Osteoblast (primary cell): ENCODE measurements at regions not wholly inside any gene's neighbourhood (a gene's known extent, or its start where the extent isn't known, plus 50 kb on each side); places are given as distances from the start of the nearest gene placed in this dataset.
"Not testable (repeated sequence)": the region's sequence is repeated elsewhere in the genome, so short reads cannot be mapped to it uniquely, and the experiment has no call there.

Experiments
- DNase-seq: peaks from one replicate; pipeline ENCODE4 v3.0.0; 2011; ENCODE audit warnings: low spot score, mixed read lengths; ENCODE audit not compliant: insufficient read length; ENCODE audit errors: missing footprints
- H2AFZ ChIP-seq: 2 replicates; pipeline ENCODE4 v1.6.0; 2011; ENCODE audit warnings: mild to moderate bottlenecking, low read length
- H3K27ac ChIP-seq: 2 replicates; pipeline ENCODE4 v1.5.1; 2011; ENCODE audit warnings: mild to moderate bottlenecking, low read depth, low read length, moderate library complexity
- H3K27me3 ChIP-seq: 2 replicates; pipeline ENCODE4 v1.6.0; 2012; ENCODE audit warnings: mild to moderate bottlenecking, control low read depth, inconsistent platforms, low read length, moderate library complexity; ENCODE audit not compliant: insufficient read depth
- H3K36me3 ChIP-seq: 2 replicates; pipeline ENCODE4 v1.5.1; 2011; ENCODE audit warnings: mild to moderate bottlenecking, low read length, control low read depth, moderate library complexity; ENCODE audit not compliant: insufficient read depth
- H3K4me1 ChIP-seq: 2 replicates; pipeline ENCODE4 v1.5.1; 2011; ENCODE audit warnings: mild to moderate bottlenecking, low read length, control low read depth, moderate library complexity; ENCODE audit not compliant: insufficient read depth
- H3K4me2 ChIP-seq: 2 replicates; pipeline ENCODE4 v1.6.0; 2011; ENCODE audit warnings: mild to moderate bottlenecking, low read length; ENCODE audit not compliant: insufficient read depth
- H3K4me3 ChIP-seq: fragments of 200-600 bp; sonication (generic); 3 replicates; pipeline ENCODE4 v1.5.1; 2012; ENCODE audit warnings: mild to moderate bottlenecking, low read length, inconsistent platforms; ENCODE audit not compliant: insufficient read depth
- H3K79me2 ChIP-seq: 2 replicates; pipeline ENCODE4 v1.6.0; 2012; ENCODE audit warnings: mild to moderate bottlenecking, low read length, control low read depth, inconsistent platforms; ENCODE audit not compliant: insufficient read depth
- H3K9me3 ChIP-seq: 2 replicates; pipeline ENCODE4 v1.5.1; 2011; ENCODE audit warnings: low read depth, low read length, control low read depth
- H4K20me1 ChIP-seq: 2 replicates; pipeline ENCODE4 v1.6.0; 2012; ENCODE audit warnings: mild to moderate bottlenecking, low read length, control low read depth; ENCODE audit not compliant: insufficient read depth
- CTCF ChIP-seq: IDR thresholded peaks from 2 replicates; pipeline ENCODE4 v1.5.1; 2011; ENCODE audit warnings: mild to moderate bottlenecking, low read depth, low read length, moderate library complexity; ENCODE audit errors: extremely low read depth

GRCh38 chr4:23962462-23962861 lies 72.6 kb upstream of the PPARGC1A start:
- H3K4me3 ChIP-seq = no peak overlapping the region
- no peak overlapping the region for H3K4me2 ChIP-seq
- TF ChIP-seq CTCF = no peak
- no peaks in the 10 kb centered on the region for H3K4me1 ChIP-seq
- no peak overlapping the region for H2AFZ ChIP-seq
- DNase-seq = no peak
- no peaks in the 10 kb centered on the region for H3K79me2 ChIP-seq
- H3K9me3 ChIP-seq = no peaks in the 10 kb centered on the region
- peaks cover 3% of the 10 kb centered on the region for H3K27me3 ChIP-seq
- H4K20me1 ChIP-seq = no peaks in the 10 kb centered on the region
- no peak overlapping the region for H3K27ac ChIP-seq
- H3K36me3 ChIP-seq = no peaks in the 10 kb centered on the region

GRCh38 chr4:23961395-23961794 lies 71.5 kb upstream of the PPARGC1A start:
- not testable (repeated sequence) for H3K27ac ChIP-seq, H2AFZ ChIP-seq, H3K79me2 ChIP-seq, DNase-seq, H3K36me3 ChIP-seq, H3K4me2 ChIP-seq, H3K4me3 ChIP-seq, H3K4me1 ChIP-seq, H4K20me1 ChIP-seq, H3K27me3 ChIP-seq, H3K9me3 ChIP-seq

GRCh38 chr4:23959396-23960148 lies 69.7 kb upstream of the PPARGC1A start:
- Histone ChIP-seq H3K9me3 (no peaks in the 10 kb centered on the region), H3K4me1 (no peaks in the 10 kb centered on the region), H4K20me1 (no peaks in the 10 kb centered on the region), H3K27ac (no peak overlapping the region), H3K4me3 (no peak overlapping the region), H3K27me3 (no peaks in the 10 kb centered on the region), H3K36me3 (no peaks in the 10 kb centered on the region), H3K79me2 (no peaks in the 10 kb centered on the region), H2AFZ (no peak overlapping the region), H3K4me2 (no peak overlapping the region)
- TF ChIP-seq CTCF = no peak
- no peak for DNase-seq

- H3K4me3 ChIP-seq = no peak overlapping the region
- no peaks in the 10 kb centered on the region for H3K27me3 ChIP-seq
- no peak for TF ChIP-seq CTCF
- H3K27ac ChIP-seq = no peak overlapping the region
- no peaks in the 10 kb centered on the region for H4K20me1 ChIP-seq
- DNase-seq = no peak
- no peaks in the 10 kb centered on the region for H3K36me3 ChIP-seq
- H3K4me1 ChIP-seq = no peaks in the 10 kb centered on the region
- H3K79me2 ChIP-seq = no peaks in the 10 kb centered on the region
- H2AFZ ChIP-seq = no peak overlapping the region
- H3K9me3 ChIP-seq = no peaks in the 10 kb centered on the region
- H3K4me2 ChIP-seq = no peak overlapping the region
These were observed 68.9 kb upstream of the PPARGC1A start for GRCh38 chr4:23958749-23959148.
